ENCODE measurements at regions not wholly inside any gene's neighbourhood (a gene's known extent, or its start where the extent isn't known, plus 50 kb on each side); places are given as distances from the start of the nearest gene placed in this dataset.

DNA sequence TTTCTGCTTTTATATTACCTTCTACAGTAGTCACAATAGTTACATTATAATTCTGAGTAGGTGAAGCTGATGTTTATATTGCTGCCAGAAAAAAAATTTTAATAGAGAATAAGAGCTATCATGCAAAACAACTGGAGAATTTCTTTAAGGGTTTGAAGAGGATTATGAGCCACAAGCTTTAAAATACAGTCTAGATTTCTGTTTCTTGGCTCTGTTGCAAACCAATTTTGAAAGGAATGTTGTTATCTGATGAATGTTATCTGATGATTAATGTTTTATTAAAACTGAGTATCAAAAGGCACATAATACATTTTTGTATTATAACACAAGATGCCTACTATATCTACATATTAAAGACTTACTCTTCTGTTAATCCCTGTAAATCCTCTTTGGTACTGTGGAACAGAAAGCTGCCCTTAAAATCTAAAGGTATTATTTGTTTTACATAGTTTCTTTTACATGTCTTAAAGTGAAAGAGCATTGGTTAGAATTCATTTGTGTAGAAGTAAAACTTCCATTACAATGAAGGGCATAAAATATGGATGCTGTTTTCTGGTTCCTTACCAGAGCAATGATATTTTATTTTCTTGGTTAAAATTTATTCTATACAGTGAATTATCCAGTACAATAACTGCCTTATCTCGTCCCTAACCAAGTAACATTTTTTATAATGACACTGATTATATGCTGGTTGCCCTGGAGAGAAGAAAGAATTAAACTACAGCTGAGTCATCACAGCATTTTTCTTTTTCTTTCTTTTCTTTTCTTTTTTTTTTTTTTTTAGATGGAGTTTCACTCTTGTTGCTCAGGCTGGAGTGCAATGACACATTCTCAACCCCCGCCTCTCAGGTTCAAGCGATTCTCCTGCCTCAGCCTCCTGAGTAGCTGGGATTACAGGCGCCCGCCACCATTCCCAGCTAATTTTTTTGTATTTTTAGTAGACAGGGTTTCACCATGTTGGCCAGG is 205.7 kb downstream of the TANC2 start:
- TF ChIP-seq EZH2 (IDR thresholded peaks at IDR 0.05) (no peak), POLR2AphosphoS5 (IDR thresholded peaks at IDR 0.05; ENCODE audit: borderline replicate concordance, low read depth, low read length) (no peak)
